WTC11 (cell line): ENCODE measurements at regions not wholly inside any gene's neighbourhood (a gene's known extent, or its start where the extent isn't known, plus 50 kb on each side); places are given as distances from the start of the nearest gene placed in this dataset.

Source experiments
- ATAC-seq: fragments of 200-7000 bp; cut with Tn5 transposase; 2 replicates; pipeline ENCODE4 v1.10.0; 2021; ENCODE audit warnings: mild to moderate bottlenecking, moderate library complexity
- CTCF ChIA-PET: fragments of 300-600 bp; sonication (Branson Sonifier 250); formaldehyde crosslinking; loops from one replicate; lab custom pipeline; 2021; ENCODE audit warnings: antibody characterized with exemption; lab: Charles Lee
- POLR2A ChIA-PET: fragments of 350-600 bp; sonication (Branson Sonifier 250); formaldehyde crosslinking; loops from one replicate; lab custom pipeline; 2021; ENCODE audit warnings: antibody characterized with exemption; lab: Charles Lee
- DNase-seq: peaks from one replicate; pipeline ENCODE4 v3.0.0; 2021; ENCODE audit warnings: low spot score
- H3K27ac Mint-ChIP-seq: 2 replicates; pipeline ENCODE4 v1.8.0; 2021; ENCODE audit warnings: mixed read lengths
- H3K27me3 Mint-ChIP-seq: 2 replicates; pipeline ENCODE4 v1.8.0; 2021; ENCODE audit warnings: low read depth, mild to moderate bottlenecking, moderate library complexity, mixed read lengths
- H3K36me3 Mint-ChIP-seq: 2 replicates; pipeline ENCODE4 v1.8.0; 2021; ENCODE audit warnings: mixed read lengths
- H3K4me1 Mint-ChIP-seq: 2 replicates; pipeline ENCODE4 v1.8.0; 2022; ENCODE audit warnings: mixed read lengths
- H3K4me3 Mint-ChIP-seq: 2 replicates; pipeline ENCODE4 v1.8.0; 2021; ENCODE audit warnings: mild to moderate bottlenecking, moderate library complexity, mixed read lengths
- H3K9me3 Mint-ChIP-seq: 2 replicates; pipeline ENCODE4 v1.8.0; 2021; ENCODE audit warnings: mixed read lengths
- AFF4 ChIP-seq: sonication (generic); formaldehyde crosslinking; IDR thresholded peaks from 2 replicates; pipeline ENCODE4 v1.8.1; 2023; ENCODE audit warnings: mild to moderate bottlenecking, missing genetic modification reagents, borderline replicate concordance
- ATF3 ChIP-seq: sonication (generic); formaldehyde crosslinking; conservative IDR thresholded peaks from 2 replicates; pipeline ENCODE4 v1.8.1; 2022; ENCODE audit warnings: mild to moderate bottlenecking, missing genetic modification reagents
- CREB1 ChIP-seq: sonication (generic); formaldehyde crosslinking; IDR thresholded peaks from 2 replicates; pipeline ENCODE4 v1.8.0; 2023; ENCODE audit warnings: mild to moderate bottlenecking, missing genetic modification reagents
- ESRRA ChIP-seq: sonication (generic); formaldehyde crosslinking; IDR thresholded peaks from 2 replicates; pipeline ENCODE4 v1.8.1; 2022; ENCODE audit warnings: mild to moderate bottlenecking, missing genetic modification reagents, borderline replicate concordance
- FOXK1 ChIP-seq: sonication (generic); formaldehyde crosslinking; IDR thresholded peaks from 2 replicates; pipeline ENCODE4 v1.8.0; 2022; ENCODE audit warnings: mild to moderate bottlenecking, moderate library complexity, missing genetic modification reagents
- FOXP1 ChIP-seq: sonication (generic); formaldehyde crosslinking; IDR thresholded peaks from 2 replicates; pipeline ENCODE4 v1.8.0; 2022; ENCODE audit warnings: missing genetic modification reagents, mild to moderate bottlenecking, moderate library complexity, borderline replicate concordance
- GABPB1 ChIP-seq: sonication (generic); formaldehyde crosslinking; IDR thresholded peaks from 2 replicates; pipeline ENCODE4 v1.8.1; 2023; ENCODE audit warnings: mild to moderate bottlenecking, missing genetic modification reagents
- HMGA2 ChIP-seq: fragments of 250-450 bp; sonication (Bioruptor Pico); IDR thresholded peaks from 2 replicates; pipeline ENCODE4 v1.4.0; 2021; ENCODE audit warnings: mild to moderate bottlenecking, moderate library complexity
- MAX ChIP-seq: sonication (generic); formaldehyde crosslinking; IDR thresholded peaks from 2 replicates; pipeline ENCODE4 v1.8.0; 2022; ENCODE audit warnings: mild to moderate bottlenecking, missing genetic modification reagents
- MLX ChIP-seq: sonication (generic); formaldehyde crosslinking; IDR thresholded peaks from 2 replicates; pipeline ENCODE4 v1.8.1; 2023; ENCODE audit warnings: mild to moderate bottlenecking, missing genetic modification reagents, moderate library complexity
- NR3C1 ChIP-seq: sonication (generic); formaldehyde crosslinking; conservative IDR thresholded peaks from 2 replicates; pipeline ENCODE4 v1.8.1; 2023; ENCODE audit warnings: low read depth, mild to moderate bottlenecking, missing genetic modification reagents
- PRRX2 ChIP-seq: fragments of 250-450 bp; sonication (Bioruptor Pico); IDR thresholded peaks from 2 replicates; pipeline ENCODE4 v1.8.0; 2021; ENCODE audit warnings: mild to moderate bottlenecking
- SMAD3 ChIP-seq: sonication (generic); formaldehyde crosslinking; IDR thresholded peaks from 2 replicates; pipeline ENCODE4 v1.8.0; 2022; ENCODE audit warnings: missing genetic modification reagents, mild to moderate bottlenecking, borderline replicate concordance
- SOX15 ChIP-seq: fragments of 250-450 bp; sonication (Bioruptor Pico); IDR thresholded peaks from 2 replicates; pipeline ENCODE4 v1.9.0; 2021; ENCODE audit warnings: mild to moderate bottlenecking
- TCF7 ChIP-seq: sonication (generic); formaldehyde crosslinking; IDR thresholded peaks from 2 replicates; pipeline ENCODE4 v1.8.0; 2022; ENCODE audit warnings: mild to moderate bottlenecking, low read depth, missing genetic modification reagents, moderate library complexity
- ZBTB43 ChIP-seq: sonication (generic); formaldehyde crosslinking; IDR thresholded peaks from 2 replicates; pipeline ENCODE4 v1.8.1; 2023; ENCODE audit warnings: mild to moderate bottlenecking, missing genetic modification reagents
- ZNF121 ChIP-seq: sonication (generic); formaldehyde crosslinking; IDR thresholded peaks from 2 replicates; pipeline ENCODE4 v1.8.0; 2023; ENCODE audit warnings: missing genetic modification reagents

- DNase-seq (no peak), ATAC-seq (no peak)
- no peaks in the 10 kb centered on the region for H3K36me3 Mint-ChIP-seq
- H3K4me3 Mint-ChIP-seq, result no peak overlapping the region
- POLR2A ChIA-PET, result no interaction called here
- H3K9me3 Mint-ChIP-seq, result peaks cover 6% of the 10 kb centered on the region
- TF ChIP-seq ZNF121 (CRISPR knock-in tag), result no peak
- no peaks in the 10 kb centered on the region for H3K4me1 Mint-ChIP-seq
- CTCF ChIA-PET, result no interaction called here
- H3K27ac Mint-ChIP-seq, result no peak overlapping the region
- H3K27me3 Mint-ChIP-seq, result no peaks in the 10 kb centered on the region
Observed at GRCh38 chr13:103960001-103960400, 893.8 kb upstream of the SLC10A2 start.

- ChIA-PET CTCF (no interaction called here), POLR2A (interaction anchor here (0.6 kb wide), 1 partner anchor 285 kb away, joined by 3 read pairs; no protein-coding TSS in a partner anchor)
- ATAC-seq, result no peak
- no peaks in the 10 kb centered on the region for H3K4me1 Mint-ChIP-seq
- no peaks in the 10 kb centered on the region for H3K27me3 Mint-ChIP-seq
- peaks cover 1% of the 10 kb centered on the region for H3K9me3 Mint-ChIP-seq
- H3K4me3 Mint-ChIP-seq, result no peak overlapping the region
- no peak overlapping the region for H3K27ac Mint-ChIP-seq
- TF ChIP-seq ZNF121 (CRISPR knock-in tag) (no peak), SMAD3 (CRISPR knock-in tag) (no peak), FOXP1 (no peak), MLX (CRISPR knock-in tag) (no peak), MAX (CRISPR knock-in tag) (no peak), SOX15 (CRISPR knock-in tag) (no peak), NR3C1 (no peak), ATF3 (CRISPR knock-in tag) (no peak), CREB1 (CRISPR knock-in tag) (no peak)
- TF ChIP-seq, all 79 proteins: peak for 0
- DNase-seq, result no peak
- H3K36me3 Mint-ChIP-seq, result no peaks in the 10 kb centered on the region
Observed at GRCh38 chr13:103958691-103959090, 892.5 kb upstream of the SLC10A2 start.

GRCh38 chr13:103957939-103958338, 891.7 kb upstream of the SLC10A2 start:
- POLR2A ChIA-PET, result interaction anchor here (0.6 kb wide), 1 partner anchor 285 kb away, joined by 3 read pairs; no protein-coding TSS in a partner anchor
- no peaks in the 10 kb centered on the region for H3K4me1 Mint-ChIP-seq
- no peaks in the 10 kb centered on the region for H3K9me3 Mint-ChIP-seq
- H3K36me3 Mint-ChIP-seq, result no peaks in the 10 kb centered on the region
- no peaks in the 10 kb centered on the region for H3K27me3 Mint-ChIP-seq
- DNase-seq (no peak), ATAC-seq (no peak)
- H3K4me3 Mint-ChIP-seq, result no peak overlapping the region
- CTCF ChIA-PET, result no interaction called here
- TF ChIP-seq ZBTB43 (no peak), AFF4 (CRISPR knock-in tag) (no peak), HMGA2 (CRISPR knock-in tag) (no peak), PRRX2 (no peak)
- no peak overlapping the region for H3K27ac Mint-ChIP-seq

- Mint-ChIP-seq H3K9me3 (no peaks in the 10 kb centered on the region), H3K4me3 (no peak overlapping the region), H3K36me3 (no peaks in the 10 kb centered on the region), H3K27ac (no peak overlapping the region), H3K27me3 (no peaks in the 10 kb centered on the region), H3K4me1 (peaks cover 5% of the 10 kb centered on the region; the same call in 1 of the 2 replicates)
- CTCF ChIA-PET, result no interaction called here
- DNase-seq, result no peak
- TF ChIP-seq SOX15 (CRISPR knock-in tag) (no peak), ESRRA (CRISPR knock-in tag) (no peak), ZBTB43 (no peak), FOXK1 (CRISPR knock-in tag) (no peak), GABPB1 (CRISPR knock-in tag) (no peak), TCF7 (CRISPR knock-in tag) (no peak)
- POLR2A ChIA-PET, result no interaction called here
- no peak for ATAC-seq
Observed at GRCh38 chr13:103953859-103954258, 887.6 kb upstream of the SLC10A2 start.
